ENCODE measurements at regions not wholly inside any gene's neighbourhood (a gene's known extent, or its start where the extent isn't known, plus 50 kb on each side); places are given as distances from the start of the nearest gene placed in this dataset.
"Not testable (repeated sequence)": the region's sequence is repeated elsewhere in the genome, so short reads cannot be mapped to it uniquely, and the experiment has no call there.

- no peak for DNase-seq (ENCODE audit: low read depth in 3 of 3)
Observed at GRCh38 chr7:148514236-148514635, 76.3 kb upstream of the C7orf33 start.

DNA sequence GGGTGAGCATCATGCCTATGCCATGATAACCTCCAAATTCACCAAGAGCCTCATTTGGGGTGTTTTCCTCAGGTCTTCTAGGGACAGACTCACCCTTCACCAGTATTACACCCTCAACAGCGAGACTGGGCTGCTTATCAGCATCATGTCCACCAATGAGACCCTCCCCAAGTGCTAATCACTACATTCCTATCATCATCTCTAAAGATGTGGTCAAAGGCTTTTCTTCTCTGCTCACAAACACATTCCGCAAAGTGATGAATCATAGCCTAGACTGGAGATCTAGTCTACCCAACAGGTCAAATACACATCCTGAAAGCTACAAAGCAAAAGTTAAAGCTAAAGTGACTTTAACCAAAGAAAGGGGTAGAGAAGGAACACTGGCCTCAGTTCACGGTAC, 75.3 kb upstream of the C7orf33 start:
- no peak for DNase-seq (ENCODE audit: low read depth in 3 of 3)

DNA sequence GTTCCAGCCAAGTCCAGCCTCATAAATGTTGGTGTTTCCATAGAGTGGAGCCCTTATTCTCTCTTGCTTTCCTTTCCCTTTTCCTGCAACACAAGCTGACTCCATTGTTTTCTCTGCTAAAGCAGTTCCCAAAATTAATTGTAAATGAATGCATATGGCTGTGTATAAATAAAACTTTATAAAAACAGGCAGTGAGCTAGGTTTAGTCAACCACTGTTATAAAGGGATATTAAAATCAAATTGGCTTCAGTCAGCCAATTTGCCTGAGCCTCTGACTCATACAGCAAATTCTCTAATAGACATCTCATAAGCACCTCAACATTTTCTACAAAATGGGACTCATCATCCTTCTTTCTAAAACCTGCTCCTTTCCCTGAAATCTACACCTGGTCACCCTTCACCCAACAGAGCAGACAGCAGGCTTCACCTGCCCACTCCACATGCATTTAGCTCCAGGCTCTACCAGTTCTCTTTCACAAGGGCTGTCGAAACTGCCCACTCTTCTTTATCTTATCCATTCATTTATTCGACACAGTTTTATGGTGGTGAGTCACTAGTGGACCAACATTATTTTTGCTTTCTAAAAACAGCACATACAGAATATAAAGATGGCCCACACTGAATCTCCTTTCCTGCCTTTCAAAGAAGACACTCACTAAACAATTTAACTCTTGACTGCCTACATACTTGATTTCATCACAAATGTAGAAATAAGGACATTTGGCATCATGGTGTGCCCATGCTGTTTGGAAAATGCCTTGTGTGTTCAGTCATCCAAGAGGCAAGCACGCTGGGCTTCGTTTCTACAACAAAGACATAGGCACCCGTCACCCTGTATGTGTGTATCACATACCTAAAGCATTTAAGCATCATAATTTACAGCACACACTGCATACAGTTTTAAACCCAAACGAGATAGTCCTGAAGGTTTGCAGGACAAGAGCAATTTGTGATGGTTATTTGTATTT, 74.6 kb upstream of the C7orf33 start:
- DNase-seq (ENCODE audit: low read depth in 3 of 3) = no peak

GRCh38 chr7:148519386-148519785, 71.2 kb upstream of the C7orf33 start:
- not testable (repeated sequence) for DNase-seq (ENCODE audit: low read depth in 3 of 3)

- DNase-seq (ENCODE audit: low read depth in 3 of 3) = no peak
Observed at GRCh38 chr7:148521271-148521670, 69.3 kb upstream of the C7orf33 start.

DNA sequence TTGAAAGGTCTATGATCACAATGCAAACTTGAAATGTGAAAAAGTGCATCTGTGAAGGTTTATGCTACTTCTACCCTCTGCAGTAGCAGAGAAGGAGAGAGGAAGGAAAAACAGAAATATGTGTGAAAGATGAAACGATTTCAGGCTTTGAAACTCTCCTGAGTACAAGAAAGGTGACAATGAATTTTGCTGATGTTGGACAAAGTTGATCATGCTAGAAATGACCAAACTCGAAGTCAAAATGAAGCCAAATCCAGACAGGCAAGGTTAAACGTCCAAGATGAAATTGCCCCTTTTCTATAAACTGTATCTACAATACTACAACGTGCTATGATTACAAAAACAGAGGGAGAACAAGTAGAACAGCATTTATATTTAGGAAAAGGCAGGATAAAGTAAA, 67.0 kb upstream of the C7orf33 start:
- DNase-seq (ENCODE audit: low read depth in 3 of 3) = no peak

GRCh38 chr7:148524479-148525224, 65.9 kb upstream of the C7orf33 start:
- DNase-seq (ENCODE audit: low read depth in 3 of 3) = no peak

DNA sequence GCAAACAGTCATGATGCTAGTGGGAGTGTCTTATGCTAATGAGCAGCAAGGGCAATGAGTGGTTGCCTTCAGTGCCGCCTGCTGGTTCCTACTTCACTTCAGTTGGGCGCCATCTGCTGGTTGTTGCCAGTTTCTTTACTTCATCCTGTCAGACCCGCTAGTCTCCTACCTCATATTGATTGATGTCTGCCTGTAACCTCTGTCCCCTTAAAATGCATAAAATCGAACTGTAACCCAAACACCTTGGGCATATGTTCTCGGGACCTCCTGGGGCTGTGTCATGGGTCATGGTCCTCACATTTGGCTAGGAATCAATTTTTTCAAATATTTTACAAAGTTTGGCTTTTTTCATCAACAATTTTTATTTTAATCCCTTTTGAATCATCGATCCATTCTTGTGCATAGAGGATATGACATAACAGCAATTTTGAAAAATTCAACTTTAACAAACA, 62.8 kb upstream of the C7orf33 start:
- DNase-seq (ENCODE audit: low read depth in 3 of 3) = peak; percentile 83 to 92 (median 83)

DNA sequence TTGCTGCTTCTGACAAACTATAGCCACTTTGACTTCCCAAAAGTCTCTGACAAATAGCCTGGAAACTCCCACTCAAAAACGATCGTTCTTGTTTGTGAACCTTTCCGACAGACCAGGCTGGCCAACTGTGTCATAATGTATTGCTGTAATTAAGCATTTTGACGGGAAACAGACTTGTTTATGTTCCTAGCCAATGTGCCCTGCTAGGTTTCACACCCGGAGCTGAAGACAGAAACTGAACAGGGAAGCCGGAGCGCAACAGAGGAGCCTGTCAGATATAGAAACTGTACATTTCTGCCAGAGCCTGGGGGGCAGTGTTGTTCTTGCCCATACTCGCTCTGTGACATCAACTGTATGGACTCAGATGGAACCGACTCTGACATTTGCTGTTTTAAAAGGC, 55.3 kb upstream of the C7orf33 start:
- peak in 2 of 3 donors; percentile 27 to 40 for DNase-seq (ENCODE audit: low read depth in 3 of 3)

DNA sequence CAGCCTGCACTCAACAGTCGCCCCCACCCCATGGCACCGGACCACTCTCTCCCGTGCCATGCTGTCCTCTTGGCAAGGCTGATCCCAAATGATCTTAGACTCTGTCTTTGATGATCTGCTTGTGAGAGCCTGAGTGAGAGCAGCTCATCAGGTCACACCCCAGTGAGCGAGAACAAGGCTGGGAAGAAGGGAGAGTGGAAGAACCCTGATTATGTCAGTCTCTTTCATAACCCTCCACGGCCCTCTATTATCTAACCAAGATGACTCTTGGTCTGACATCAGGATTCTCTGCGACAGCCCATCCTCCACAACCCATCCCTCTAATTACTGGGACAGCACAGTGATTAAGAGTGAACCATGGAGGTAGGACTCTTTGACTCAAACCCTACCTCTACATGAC, 53.1 kb upstream of the C7orf33 start:
- DNase-seq (ENCODE audit: low read depth in 3 of 3) = no peak

DNA sequence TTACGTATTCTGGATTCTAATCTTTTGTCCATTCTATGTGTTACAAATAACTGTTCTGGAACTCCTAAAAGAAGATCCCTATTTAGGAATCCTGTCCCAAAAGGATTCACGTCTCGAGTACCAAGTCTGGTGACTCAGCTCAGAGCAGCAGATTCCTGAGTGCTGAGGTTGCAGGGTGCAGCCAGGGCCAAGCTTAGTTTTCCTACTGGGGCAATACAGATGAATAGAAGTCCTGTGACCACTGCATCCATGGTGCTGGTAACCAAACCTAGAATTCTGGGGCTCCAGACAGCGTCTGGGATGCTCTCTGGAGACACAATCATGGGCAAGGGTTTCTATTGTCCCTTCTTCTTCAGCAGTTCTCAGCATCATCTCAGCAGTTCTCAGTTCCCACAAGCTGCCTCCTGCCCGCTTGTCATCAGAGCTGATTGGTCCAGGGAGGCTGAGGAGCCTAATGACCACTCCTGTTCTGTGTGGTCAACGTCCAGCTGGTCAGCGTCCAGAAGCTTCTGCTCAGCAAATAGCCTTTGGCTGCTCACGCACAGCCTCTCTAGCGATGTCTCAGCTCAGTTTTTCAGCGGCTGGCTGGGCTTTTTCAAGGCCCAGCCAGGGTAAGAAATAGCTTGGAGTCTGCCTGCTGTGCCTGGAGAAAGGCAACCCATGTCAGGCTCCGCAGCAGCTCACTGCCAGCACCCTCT, 50.4 kb upstream of the C7orf33 start:
- DNase-seq (ENCODE audit: low read depth in 3 of 3) = no peak
